ENCODE measurements at regions not wholly inside any gene's neighbourhood (a gene's known extent, or its start where the extent isn't known, plus 50 kb on each side); places are given as distances from the start of the nearest gene placed in this dataset.

DNA sequence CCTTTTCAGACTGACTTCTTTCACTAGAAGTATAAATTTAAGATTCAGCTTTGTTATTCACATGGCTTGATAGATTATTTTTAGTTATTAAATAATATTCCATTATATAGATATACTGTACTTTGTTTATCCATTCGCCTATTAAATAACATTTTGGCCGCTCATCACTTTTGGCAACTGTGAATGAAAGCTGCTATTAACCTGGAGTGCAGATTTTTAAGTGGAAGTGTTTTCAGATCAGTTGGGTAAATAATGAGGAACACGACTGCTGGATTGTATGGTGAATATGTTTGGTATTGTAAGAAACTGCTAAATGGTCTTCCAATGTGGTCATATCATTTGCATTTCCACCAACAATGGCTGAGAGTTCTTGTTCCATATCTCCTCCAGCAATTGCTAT lies 97.6 kb upstream of the ZNF804B start:
- H3K27me3 Mint-ChIP-seq: no peaks in the 10 kb centered on the region
- no peaks in the 10 kb centered on the region for H3K4me1 Mint-ChIP-seq
- H3K9me3 Mint-ChIP-seq: no peaks in the 10 kb centered on the region
- no peaks in the 10 kb centered on the region for H3K36me3 Mint-ChIP-seq (ENCODE audit: low read depth)
- POLR2A ChIA-PET: no interaction called here
- no peak overlapping the region for H3K4me3 Mint-ChIP-seq
- no peak for DNase-seq
- H3K27ac Mint-ChIP-seq: no peak overlapping the region
- CTCF ChIA-PET: no interaction called here

DNA sequence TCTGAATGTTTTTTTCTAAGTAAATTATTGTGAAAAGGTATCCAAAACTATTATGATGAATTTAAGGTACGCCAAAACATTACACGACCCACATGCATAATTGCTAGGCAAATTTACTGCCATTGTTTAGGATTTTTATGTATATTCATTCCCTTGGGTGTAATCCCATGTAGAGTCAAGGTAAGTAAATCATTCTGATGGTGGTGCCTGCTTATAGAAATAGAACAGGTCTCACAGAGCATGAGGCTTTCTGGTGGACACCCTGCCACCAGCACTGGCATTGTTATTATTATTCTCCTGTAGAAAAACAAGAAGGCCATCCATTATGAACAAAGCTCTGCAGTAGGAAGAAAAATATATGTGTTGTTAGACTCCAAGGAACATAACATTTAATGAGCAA lies 111.7 kb upstream of the ZNF804B start:
- Mint-ChIP-seq H3K9me3 (peaks cover 3% of the 10 kb centered on the region), H3K36me3 (ENCODE audit: low read depth) (no peaks in the 10 kb centered on the region), H3K27ac (no peak overlapping the region), H3K4me1 (no peaks in the 10 kb centered on the region), H3K27me3 (no peaks in the 10 kb centered on the region), H3K4me3 (no peak overlapping the region)
- POLR2A ChIA-PET: no interaction called here
- CTCF ChIA-PET: no interaction called here
- no peak for DNase-seq

DNA sequence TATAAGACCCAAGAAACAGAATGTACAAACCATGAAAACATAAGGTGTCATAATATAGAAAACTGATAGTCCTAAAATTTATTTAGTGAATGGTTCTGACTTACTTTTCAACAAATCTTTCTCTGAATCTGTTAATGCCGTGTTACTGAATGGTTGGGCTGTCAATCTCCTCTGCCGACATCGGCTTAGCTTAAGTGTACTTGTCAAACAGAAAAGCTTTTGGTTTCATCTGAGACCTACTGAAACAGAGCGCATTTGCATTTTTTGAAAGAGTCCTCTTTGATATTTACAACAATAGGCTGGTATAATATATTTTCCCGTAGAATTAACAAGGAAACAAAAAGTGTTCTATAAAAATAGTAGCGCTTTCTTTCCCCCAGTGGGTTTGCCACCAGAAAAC lies 120.9 kb upstream of the ZNF804B start:
- POLR2A ChIA-PET: no interaction called here
- H3K9me3 Mint-ChIP-seq: peaks cover 3% of the 10 kb centered on the region
- no peaks in the 10 kb centered on the region for H3K36me3 Mint-ChIP-seq (ENCODE audit: low read depth)
- no peak for DNase-seq
- no peaks in the 10 kb centered on the region for H3K27me3 Mint-ChIP-seq
- no peaks in the 10 kb centered on the region for H3K4me1 Mint-ChIP-seq
- H3K4me3 Mint-ChIP-seq: no peak overlapping the region
- CTCF ChIA-PET: no interaction called here
- H3K27ac Mint-ChIP-seq: no peak overlapping the region

DNA sequence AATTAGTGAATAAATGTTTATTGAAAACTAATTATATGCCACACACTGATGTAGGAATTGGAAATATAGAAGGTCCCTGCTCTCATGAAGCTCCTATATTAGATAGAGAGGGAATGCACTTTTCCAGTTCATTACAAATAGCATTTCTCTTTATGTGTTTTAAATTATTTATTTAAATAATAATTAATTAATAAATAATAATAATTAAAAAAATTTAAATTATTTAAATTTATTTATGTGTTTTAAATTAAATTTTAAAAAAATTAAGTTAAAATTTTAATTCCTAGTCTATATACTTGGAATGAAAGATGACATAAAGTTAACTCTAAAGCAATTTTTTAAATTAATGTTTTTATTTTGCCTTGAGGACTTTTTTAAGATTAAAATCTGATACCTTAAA lies 121.7 kb upstream of the ZNF804B start:
- Mint-ChIP-seq H3K4me1 (no peaks in the 10 kb centered on the region), H3K4me3 (no peak overlapping the region), H3K36me3 (ENCODE audit: low read depth) (no peaks in the 10 kb centered on the region), H3K9me3 (peaks cover 3% of the 10 kb centered on the region), H3K27me3 (no peaks in the 10 kb centered on the region), H3K27ac (no peak overlapping the region)
- DNase-seq: no peak
- ChIA-PET POLR2A (no interaction called here), CTCF (no interaction called here)

DNA sequence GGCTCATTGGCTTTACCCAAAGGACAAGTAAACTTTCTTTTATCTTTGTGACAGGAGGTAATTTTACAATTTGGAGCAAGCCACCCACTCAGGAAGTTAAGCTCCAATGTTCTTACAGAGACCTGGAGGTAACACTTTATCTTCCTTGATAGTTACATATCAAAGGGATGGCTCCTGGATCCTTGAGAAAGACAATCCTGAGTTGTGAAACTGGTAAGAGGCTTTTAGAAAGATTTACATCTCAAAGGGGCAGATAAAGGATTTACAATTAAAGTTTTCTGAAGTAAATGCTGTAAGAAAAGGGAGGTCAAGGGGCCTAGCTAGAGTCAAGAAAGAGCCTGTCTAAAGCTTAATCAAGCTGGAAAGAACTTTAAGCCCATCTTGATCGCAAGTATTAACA lies 124.4 kb upstream of the ZNF804B start:
- Mint-ChIP-seq H3K27ac (no peak overlapping the region), H3K4me3 (no peak overlapping the region), H3K36me3 (ENCODE audit: low read depth) (no peaks in the 10 kb centered on the region), H3K27me3 (no peaks in the 10 kb centered on the region), H3K9me3 (no peaks in the 10 kb centered on the region), H3K4me1 (no peaks in the 10 kb centered on the region)
- no peak for DNase-seq
- CTCF ChIA-PET: no interaction called here
- POLR2A ChIA-PET: no interaction called here

DNA sequence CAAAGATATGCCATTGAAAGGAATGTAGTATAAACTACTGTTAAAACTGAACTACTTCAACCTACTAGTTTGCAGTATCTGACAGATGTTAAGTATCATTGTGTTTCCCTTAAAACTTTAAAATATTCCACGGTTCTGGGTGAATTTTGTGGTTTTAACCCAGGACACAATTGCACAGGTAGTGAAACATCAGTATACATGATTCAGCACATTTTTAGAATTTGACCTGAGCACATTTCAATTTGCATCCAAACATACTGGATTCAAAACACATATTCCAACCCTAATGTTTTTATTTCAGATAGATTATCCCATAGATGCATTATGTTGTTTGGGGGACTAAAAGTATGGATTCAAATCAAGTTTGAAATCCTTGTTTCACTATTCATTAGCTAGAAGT lies 129.9 kb upstream of the ZNF804B start:
- H3K4me1 Mint-ChIP-seq: no peaks in the 10 kb centered on the region
- ChIA-PET CTCF (no interaction called here), POLR2A (no interaction called here)
- no peak for DNase-seq
- H3K27ac Mint-ChIP-seq: no peak overlapping the region
- no peaks in the 10 kb centered on the region for H3K36me3 Mint-ChIP-seq (ENCODE audit: low read depth)
- H3K9me3 Mint-ChIP-seq: no peaks in the 10 kb centered on the region
- no peaks in the 10 kb centered on the region for H3K27me3 Mint-ChIP-seq
- H3K4me3 Mint-ChIP-seq: no peak overlapping the region

DNA sequence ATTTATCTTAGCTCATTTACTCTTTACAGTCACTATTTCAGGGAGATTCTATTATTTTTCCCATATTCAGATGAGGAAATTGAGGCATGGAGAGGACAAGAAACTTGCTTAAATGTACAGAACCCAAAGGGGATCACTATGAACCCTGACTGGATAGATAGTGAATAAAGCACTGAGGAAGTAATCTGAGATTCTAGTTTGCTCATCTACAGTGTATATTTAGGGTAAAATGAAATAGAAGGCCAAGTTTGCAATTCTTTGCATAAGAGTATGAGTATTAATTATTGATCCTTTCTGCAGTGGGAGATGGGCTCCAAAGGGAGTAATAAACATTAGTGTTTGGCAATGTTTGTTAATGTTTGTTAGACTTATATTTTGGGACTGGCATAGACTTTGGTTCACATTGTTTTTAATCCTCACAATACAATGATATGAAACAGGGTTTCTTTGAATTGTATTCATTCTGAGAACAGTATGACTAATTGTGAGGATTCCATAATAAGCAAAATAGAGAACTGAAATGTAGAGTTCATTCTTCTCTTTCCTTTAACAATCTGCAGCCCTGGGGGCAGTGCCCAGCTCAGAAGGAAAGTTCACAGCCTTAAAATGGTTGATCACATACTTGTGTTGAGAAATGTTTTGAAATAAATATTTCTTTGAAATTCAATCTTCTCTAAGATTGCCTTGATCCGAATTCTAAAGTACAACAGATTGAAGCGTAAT lies 131.0 kb upstream of the ZNF804B start:
- ChIA-PET CTCF (no interaction called here), POLR2A (no interaction called here)
- Mint-ChIP-seq H3K4me3 (no peak overlapping the region), H3K27ac (no peak overlapping the region), H3K36me3 (ENCODE audit: low read depth) (no peaks in the 10 kb centered on the region), H3K27me3 (no peaks in the 10 kb centered on the region), H3K4me1 (no peaks in the 10 kb centered on the region), H3K9me3 (no peaks in the 10 kb centered on the region)
- DNase-seq: no peak

DNA sequence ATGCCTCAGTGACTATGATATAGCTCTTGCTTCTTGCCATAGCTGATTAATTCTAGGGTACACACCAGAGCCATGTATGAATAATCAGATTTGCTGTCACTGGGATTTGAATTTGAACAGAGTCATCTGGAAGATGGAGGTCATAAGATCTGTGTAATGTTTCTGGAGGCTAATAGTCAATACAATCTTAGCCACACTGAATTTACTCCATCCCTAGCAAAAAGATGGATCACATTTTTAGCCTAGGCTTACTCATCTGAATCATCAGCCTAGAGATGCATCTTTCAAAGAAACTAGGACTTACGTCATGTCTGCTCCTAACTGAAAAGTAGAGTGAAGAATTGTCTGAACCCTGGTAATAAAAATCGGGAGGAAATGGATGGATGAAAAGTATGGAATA lies 142.3 kb upstream of the ZNF804B start:
- Mint-ChIP-seq H3K4me3 (no peak overlapping the region), H3K27ac (no peak overlapping the region), H3K9me3 (no peaks in the 10 kb centered on the region), H3K36me3 (ENCODE audit: low read depth) (no peaks in the 10 kb centered on the region), H3K4me1 (no peaks in the 10 kb centered on the region), H3K27me3 (no peaks in the 10 kb centered on the region)
- CTCF ChIA-PET: no interaction called here
- DNase-seq: no peak
- POLR2A ChIA-PET: no interaction called here

DNA sequence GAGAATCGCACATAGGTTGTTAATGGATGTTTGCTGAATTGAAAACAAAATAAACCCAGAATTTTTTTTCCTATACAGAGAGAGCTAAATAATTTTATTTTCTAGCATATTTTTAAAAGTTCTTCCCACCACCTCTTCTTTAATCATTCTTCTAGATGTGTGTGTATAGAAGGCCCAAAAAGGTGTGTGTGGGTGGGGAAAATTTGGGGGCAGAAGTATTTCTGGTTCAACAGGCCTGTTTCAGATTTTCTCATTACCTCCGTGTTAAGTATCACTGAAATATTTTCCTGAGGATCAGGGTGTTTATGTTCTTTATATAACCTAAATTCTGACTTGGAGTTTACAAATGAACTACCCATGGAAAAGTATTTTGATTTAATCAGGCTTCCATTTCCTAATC lies 144.2 kb upstream of the ZNF804B start:
- Mint-ChIP-seq H3K36me3 (ENCODE audit: low read depth) (no peaks in the 10 kb centered on the region), H3K27ac (no peak overlapping the region), H3K4me3 (no peak overlapping the region), H3K27me3 (no peaks in the 10 kb centered on the region), H3K9me3 (no peaks in the 10 kb centered on the region), H3K4me1 (no peaks in the 10 kb centered on the region)
- POLR2A ChIA-PET: no interaction called here
- no peak for DNase-seq
- CTCF ChIA-PET: no interaction called here

DNA sequence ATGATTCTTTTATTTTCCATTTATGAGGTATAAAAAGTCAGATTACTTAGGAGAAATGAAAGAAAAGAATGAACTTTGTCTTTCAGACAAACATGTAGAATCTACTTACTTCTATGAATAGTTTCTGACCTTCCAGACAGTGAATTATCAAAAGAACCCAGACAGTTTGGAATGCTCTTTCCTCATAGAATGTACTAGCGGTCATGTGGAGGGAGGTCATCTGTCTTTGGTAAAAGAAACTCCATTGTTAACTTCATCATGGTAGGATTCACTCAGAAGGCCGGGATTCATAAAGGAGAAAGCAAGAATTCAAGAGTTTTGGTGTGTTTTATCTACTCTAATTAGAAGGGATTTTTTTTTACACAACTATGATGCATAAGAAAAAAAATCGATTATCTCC lies 144.8 kb upstream of the ZNF804B start:
- H3K4me1 Mint-ChIP-seq: no peaks in the 10 kb centered on the region
- H3K9me3 Mint-ChIP-seq: no peaks in the 10 kb centered on the region
- H3K27ac Mint-ChIP-seq: no peak overlapping the region
- CTCF ChIA-PET: no interaction called here
- POLR2A ChIA-PET: no interaction called here
- H3K4me3 Mint-ChIP-seq: no peak overlapping the region
- H3K36me3 Mint-ChIP-seq (ENCODE audit: low read depth): no peaks in the 10 kb centered on the region
- no peaks in the 10 kb centered on the region for H3K27me3 Mint-ChIP-seq
- no peak for DNase-seq

DNA sequence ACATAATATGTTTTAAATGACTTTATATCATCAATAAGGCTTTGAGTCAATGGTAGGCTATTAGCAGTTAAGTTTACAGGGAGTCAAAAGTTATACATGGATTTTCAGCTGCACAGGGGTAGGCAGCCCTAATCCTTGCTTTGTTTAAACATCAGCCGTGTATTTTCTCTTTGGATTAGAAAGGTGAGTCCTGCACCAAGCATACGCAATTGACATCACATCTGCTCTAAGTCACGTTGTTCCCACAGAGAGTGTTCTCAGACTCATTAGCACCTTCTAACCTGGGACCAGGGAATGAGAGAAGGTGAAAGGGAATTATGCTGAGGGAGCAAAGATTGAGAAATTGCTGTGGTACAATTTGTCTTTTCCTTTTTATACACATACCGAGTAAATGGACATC lies 148.6 kb upstream of the ZNF804B start:
- POLR2A ChIA-PET: no interaction called here
- H3K27ac Mint-ChIP-seq: no peak overlapping the region
- H3K9me3 Mint-ChIP-seq: no peaks in the 10 kb centered on the region

DNA sequence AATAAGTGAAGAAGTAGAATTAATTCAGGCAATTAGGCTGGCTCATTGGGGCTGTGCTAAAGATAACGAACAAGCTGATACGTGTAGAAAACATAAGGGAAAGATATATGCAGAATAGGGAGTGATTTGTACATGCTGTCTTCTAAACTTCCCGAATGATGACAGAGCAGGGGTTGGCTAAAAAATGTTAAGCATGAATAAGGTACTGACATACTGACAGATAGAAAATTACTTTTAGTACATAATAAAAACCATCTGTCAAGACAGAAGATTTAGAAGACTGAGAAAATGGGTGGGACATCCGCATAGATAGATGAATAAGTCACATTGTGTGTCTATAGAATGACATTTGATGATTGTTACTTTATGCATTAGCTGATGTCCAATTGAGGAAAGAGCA lies 158.8 kb upstream of the ZNF804B start:
- Mint-ChIP-seq H3K36me3 (ENCODE audit: low read depth) (no peaks in the 10 kb centered on the region), H3K9me3 (no peaks in the 10 kb centered on the region), H3K27ac (no peak overlapping the region), H3K27me3 (no peaks in the 10 kb centered on the region), H3K4me3 (no peak overlapping the region), H3K4me1 (no peaks in the 10 kb centered on the region)
- ChIA-PET POLR2A (no interaction called here), CTCF (no interaction called here)
- no peak for DNase-seq

More for the DNA sequence above, 148.6 kb upstream of the ZNF804B start:
- CTCF ChIA-PET: no interaction called here
- Mint-ChIP-seq H3K4me1 (no peaks in the 10 kb centered on the region), H3K4me3 (no peak overlapping the region), H3K36me3 (ENCODE audit: low read depth) (no peaks in the 10 kb centered on the region), H3K27me3 (no peaks in the 10 kb centered on the region)
- no peak for DNase-seq

DNA sequence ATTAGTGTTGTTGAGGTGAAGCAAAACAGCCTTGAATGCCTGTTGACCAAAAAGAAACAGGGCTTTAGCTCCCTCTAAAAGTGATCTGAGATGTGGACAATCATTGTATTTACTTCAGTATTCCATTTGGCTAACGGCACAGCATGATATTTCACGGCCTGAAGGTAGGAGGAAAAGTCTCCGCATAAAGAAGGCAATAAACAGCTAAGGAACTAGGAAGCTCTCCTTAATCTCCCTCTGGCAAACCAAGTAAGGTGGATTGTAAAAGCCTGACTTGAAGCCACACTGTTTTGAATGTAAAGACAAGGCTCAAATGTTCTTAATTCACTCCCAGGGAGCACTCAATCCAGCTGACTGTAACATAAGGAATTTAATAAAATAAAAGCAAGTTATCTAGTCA lies 160.0 kb upstream of the ZNF804B start:
- H3K4me3 Mint-ChIP-seq: no peak overlapping the region
- no peaks in the 10 kb centered on the region for H3K4me1 Mint-ChIP-seq
- no peaks in the 10 kb centered on the region for H3K27me3 Mint-ChIP-seq
- POLR2A ChIA-PET: no interaction called here
- H3K27ac Mint-ChIP-seq: no peak overlapping the region
- CTCF ChIA-PET: no interaction called here
- no peaks in the 10 kb centered on the region for H3K9me3 Mint-ChIP-seq
- H3K36me3 Mint-ChIP-seq (ENCODE audit: low read depth): no peaks in the 10 kb centered on the region
- DNase-seq: no peak

DNA sequence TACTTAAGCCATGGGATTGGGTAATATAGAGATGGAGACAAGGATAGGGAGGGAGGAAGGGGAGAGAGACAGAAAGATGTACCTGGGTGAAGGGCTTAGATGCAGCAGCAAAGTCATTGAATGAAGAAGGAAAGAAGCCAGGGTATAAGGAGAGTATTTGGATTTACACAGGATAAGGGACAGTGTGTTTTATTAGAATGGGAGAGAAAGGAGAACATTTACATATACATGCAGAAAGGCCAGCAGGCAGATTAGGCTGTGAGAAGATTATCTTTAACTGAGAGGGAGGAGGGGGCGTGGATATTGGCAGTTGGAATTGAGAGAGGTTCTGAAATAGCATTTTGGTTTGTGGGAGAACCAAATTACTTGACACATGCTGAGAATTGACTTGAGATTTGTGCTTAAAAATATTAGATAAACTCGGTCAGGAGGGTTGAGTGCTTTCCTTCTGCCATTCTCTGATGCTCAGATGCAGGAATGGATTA lies 161.5 kb upstream of the ZNF804B start:
- H3K27ac Mint-ChIP-seq: no peak overlapping the region
- no peaks in the 10 kb centered on the region for H3K36me3 Mint-ChIP-seq (ENCODE audit: low read depth)
- POLR2A ChIA-PET: no interaction called here
- H3K9me3 Mint-ChIP-seq: no peaks in the 10 kb centered on the region
- H3K27me3 Mint-ChIP-seq: no peaks in the 10 kb centered on the region
- no peak for DNase-seq
- CTCF ChIA-PET: no interaction called here
- no peaks in the 10 kb centered on the region for H3K4me1 Mint-ChIP-seq
- H3K4me3 Mint-ChIP-seq: no peak overlapping the region

DNA sequence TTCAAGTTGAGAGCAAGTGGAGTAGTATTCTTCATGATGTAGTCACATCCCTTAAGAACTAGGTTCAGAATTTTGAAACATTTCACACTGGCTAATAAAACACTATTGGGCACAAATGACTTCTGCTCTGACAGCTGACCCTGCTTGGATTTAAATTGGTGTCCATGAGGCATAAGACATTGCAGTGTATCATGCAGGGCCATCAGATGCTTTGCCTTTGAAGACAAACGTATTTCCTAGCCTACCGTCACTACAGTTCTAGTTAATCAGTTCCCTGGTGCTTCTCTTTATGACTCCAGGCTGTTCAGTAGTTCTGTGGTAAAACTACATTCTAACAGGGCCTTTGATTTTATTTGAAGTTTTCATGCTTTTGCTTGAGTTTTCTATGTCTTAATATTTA lies 168.5 kb upstream of the ZNF804B start:
- DNase-seq: no peak
- no peaks in the 10 kb centered on the region for H3K4me1 Mint-ChIP-seq
- H3K9me3 Mint-ChIP-seq: no peaks in the 10 kb centered on the region
- no peaks in the 10 kb centered on the region for H3K27me3 Mint-ChIP-seq
- ChIA-PET CTCF (no interaction called here), POLR2A (no interaction called here)
- H3K4me3 Mint-ChIP-seq: no peak overlapping the region
- H3K36me3 Mint-ChIP-seq (ENCODE audit: low read depth): no peaks in the 10 kb centered on the region
- H3K27ac Mint-ChIP-seq: no peak overlapping the region
